T-helper 17 cell (primary cell): ENCODE measurements at regions not wholly inside any gene's neighbourhood (a gene's known extent, or its start where the extent isn't known, plus 50 kb on each side); places are given as distances from the start of the nearest gene placed in this dataset.

ENCODE experiments used
- ATAC-seq: fragments of 150-1000 bp; cut with Tn5 transposase; 2 replicates; pipeline ENCODE4 v1.10.0; 2021; ENCODE audit warnings: mild to moderate bottlenecking, moderate library complexity
- DNase-seq, 3 donors: peaks; one replicate each; pipeline versions ENCODE4 v3.0.0 to v3.0.0-alpha.2; 2020 to 2021
- H3K9me3 ChIP-seq: one replicate; pipeline ENCODE4 v1.7.0; 2013; ENCODE audit warnings: low read length, mild to moderate bottlenecking; ENCODE audit not compliant: control insufficient read depth, poor library complexity, severe bottlenecking
- H3K27ac Mint-ChIP-seq: one replicate; pipeline ENCODE4 v1.8.0; 2022; ENCODE audit warnings: mild to moderate bottlenecking, moderate library complexity, mixed read lengths
- H3K27me3 Mint-ChIP-seq: one replicate; pipeline ENCODE4 v1.8.0; 2022; ENCODE audit warnings: mixed read lengths
- H3K36me3 Mint-ChIP-seq: one replicate; pipeline ENCODE4 v1.8.0; 2022; ENCODE audit warnings: low read depth, mixed read lengths
- H3K4me1 Mint-ChIP-seq: one replicate; pipeline ENCODE4 v1.8.0; 2022; ENCODE audit warnings: mild to moderate bottlenecking, mixed read lengths
- H3K4me3 Mint-ChIP-seq: one replicate; pipeline ENCODE4 v1.8.0; 2022; ENCODE audit warnings: mild to moderate bottlenecking, moderate library complexity, mixed read lengths

DNA sequence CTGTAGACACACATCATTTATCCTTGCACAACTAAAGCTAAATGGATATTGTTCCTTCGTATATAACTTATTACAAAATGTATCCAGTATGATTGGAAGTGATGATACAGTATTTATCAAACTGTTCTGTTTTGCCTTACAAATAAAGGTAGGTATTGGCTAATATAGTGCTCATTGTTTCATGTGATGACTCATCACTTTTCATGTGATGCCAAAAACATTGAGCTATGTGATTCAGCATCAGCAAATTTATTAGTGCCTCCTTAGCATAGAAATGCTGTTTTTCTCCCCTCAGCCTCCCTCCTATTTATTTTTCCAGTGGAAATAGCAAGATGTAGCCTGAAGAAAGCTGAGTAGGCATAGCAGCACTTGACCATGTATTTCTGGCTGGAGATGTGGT lies 228.6 kb upstream of the LYPLAL1 start:
- no peak for ATAC-seq
- DNase-seq = no peak
- no peaks in the 10 kb centered on the region for H3K9me3 ChIP-seq
- Mint-ChIP-seq H3K4me1 (no peaks in the 10 kb centered on the region), H3K4me3 (no peak overlapping the region), H3K27me3 (no peaks in the 10 kb centered on the region), H3K36me3 (no peaks in the 10 kb centered on the region), H3K27ac (no peak overlapping the region)

DNA sequence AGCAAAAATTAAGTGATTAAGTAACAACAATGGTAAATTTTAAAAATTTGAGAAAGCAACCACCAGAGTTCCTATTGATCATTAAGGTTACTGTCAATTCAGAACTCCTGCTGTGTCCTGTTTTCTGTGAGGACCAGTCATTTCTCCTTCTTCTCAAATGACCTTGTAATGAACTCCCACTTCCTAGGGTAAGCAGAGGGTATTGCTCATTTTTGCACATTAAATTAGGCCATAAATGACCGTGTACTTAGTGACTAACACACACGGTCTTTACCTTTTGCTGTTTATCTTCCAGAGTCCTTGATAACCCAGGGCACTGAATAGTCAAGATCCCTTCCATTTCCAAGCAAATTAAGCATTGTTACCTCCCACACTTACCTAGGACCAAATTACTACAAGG lies 227.5 kb upstream of the LYPLAL1 start:
- Mint-ChIP-seq H3K4me3 (no peak overlapping the region), H3K27me3 (no peaks in the 10 kb centered on the region), H3K4me1 (no peaks in the 10 kb centered on the region), H3K27ac (no peak overlapping the region), H3K36me3 (no peaks in the 10 kb centered on the region)
- no peaks in the 10 kb centered on the region for H3K9me3 ChIP-seq
- ATAC-seq (no peak), DNase-seq (no peak)

DNA sequence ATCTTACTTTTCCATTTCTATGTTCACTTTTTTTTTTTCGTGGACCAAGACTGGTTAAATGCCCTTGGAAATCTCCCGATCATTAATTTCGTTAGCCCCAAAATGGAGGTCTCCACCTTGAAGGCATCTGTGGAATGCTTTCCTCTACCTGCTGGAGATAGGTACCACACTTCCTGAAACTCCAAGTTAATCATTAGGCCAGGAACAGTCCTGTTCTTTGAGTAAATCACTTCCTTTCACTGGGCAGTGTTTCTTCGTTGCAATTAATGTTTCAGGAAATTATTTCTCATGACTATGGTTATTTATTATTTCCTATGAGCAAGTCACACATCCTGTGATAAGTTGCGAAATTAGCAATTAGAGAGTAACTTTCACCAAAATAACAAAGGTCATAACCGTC lies 225.2 kb upstream of the LYPLAL1 start:
- no peak overlapping the region for H3K27ac Mint-ChIP-seq
- no peaks in the 10 kb centered on the region for H3K9me3 ChIP-seq
- no peak for ATAC-seq
- no peaks in the 10 kb centered on the region for H3K27me3 Mint-ChIP-seq
- no peaks in the 10 kb centered on the region for H3K4me1 Mint-ChIP-seq
- H3K4me3 Mint-ChIP-seq = no peak overlapping the region
- no peak for DNase-seq
- no peaks in the 10 kb centered on the region for H3K36me3 Mint-ChIP-seq

DNA sequence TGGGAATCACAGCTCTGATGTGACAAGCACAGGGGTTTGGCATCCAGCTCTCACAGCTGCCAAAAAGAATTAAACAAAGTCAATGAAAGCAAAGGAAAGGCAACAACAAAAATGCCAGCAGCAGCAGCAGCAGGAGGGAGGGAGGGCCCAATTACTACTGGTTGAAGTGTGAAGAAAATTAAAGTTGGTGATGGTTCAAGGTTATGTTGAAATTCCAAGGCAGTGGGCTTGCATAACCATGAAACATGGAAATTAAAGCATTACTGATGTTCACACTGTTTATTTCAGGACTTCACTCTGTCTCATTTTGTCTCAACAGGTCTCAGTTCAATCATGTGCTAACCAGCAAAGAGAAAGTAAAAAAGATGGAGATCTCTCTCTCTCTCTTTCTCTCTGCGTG lies 220.3 kb upstream of the LYPLAL1 start:
- DNase-seq (no peak), ATAC-seq (no peak)
- no peaks in the 10 kb centered on the region for H3K36me3 Mint-ChIP-seq
- H3K4me1 Mint-ChIP-seq = no peaks in the 10 kb centered on the region
- H3K27me3 Mint-ChIP-seq = no peaks in the 10 kb centered on the region
- no peak overlapping the region for H3K27ac Mint-ChIP-seq
- no peak overlapping the region for H3K4me3 Mint-ChIP-seq
- H3K9me3 ChIP-seq = no peaks in the 10 kb centered on the region

DNA sequence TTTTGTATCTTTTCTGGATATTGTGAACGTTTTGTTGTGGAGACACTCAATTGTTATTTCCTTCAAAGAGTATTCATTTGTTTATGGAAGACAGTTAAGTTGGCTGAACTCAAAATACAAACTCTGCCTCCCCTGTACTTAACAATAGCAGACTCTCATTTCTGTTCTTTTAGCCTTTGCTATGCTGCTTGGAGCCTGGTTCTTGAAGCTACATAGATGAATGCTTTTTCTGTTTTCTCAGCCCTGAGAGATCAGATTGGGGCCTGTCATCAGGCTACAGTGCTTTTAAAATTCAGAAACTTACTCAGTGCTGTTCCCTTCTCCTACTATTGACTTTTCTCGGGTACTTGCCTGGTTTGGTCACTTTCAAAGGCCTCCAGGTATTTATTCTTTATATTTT lies 215.7 kb upstream of the LYPLAL1 start:
- no peaks in the 10 kb centered on the region for H3K9me3 ChIP-seq
- DNase-seq = no peak
- no peak for ATAC-seq
- Mint-ChIP-seq H3K27ac (no peak overlapping the region), H3K4me3 (no peak overlapping the region), H3K4me1 (no peaks in the 10 kb centered on the region), H3K36me3 (no peaks in the 10 kb centered on the region), H3K27me3 (no peaks in the 10 kb centered on the region)

DNA sequence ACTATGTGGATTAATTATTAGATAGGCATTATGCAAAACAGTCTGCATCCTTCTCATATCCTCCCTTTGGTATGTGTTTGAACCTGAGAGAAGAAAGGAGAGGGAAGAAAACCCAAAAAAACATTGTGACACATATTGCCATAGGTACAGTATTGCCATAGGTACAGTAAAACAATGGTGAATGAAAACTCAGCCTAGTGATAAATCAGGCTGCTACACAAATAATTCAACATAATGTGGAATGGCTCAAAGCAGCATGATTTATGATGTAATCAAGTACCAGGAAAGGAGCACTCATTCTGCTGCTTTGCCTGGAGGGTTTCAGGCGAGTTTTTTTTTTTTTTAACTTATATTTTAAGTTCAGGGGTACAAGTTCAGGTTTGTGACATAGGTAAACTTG lies 213.9 kb upstream of the LYPLAL1 start:
- H3K36me3 Mint-ChIP-seq = no peaks in the 10 kb centered on the region
- no peaks in the 10 kb centered on the region for H3K9me3 ChIP-seq
- DNase-seq (no peak), ATAC-seq (no peak)
- H3K27ac Mint-ChIP-seq = no peak overlapping the region
- no peaks in the 10 kb centered on the region for H3K27me3 Mint-ChIP-seq
- no peak overlapping the region for H3K4me3 Mint-ChIP-seq
- no peaks in the 10 kb centered on the region for H3K4me1 Mint-ChIP-seq

DNA sequence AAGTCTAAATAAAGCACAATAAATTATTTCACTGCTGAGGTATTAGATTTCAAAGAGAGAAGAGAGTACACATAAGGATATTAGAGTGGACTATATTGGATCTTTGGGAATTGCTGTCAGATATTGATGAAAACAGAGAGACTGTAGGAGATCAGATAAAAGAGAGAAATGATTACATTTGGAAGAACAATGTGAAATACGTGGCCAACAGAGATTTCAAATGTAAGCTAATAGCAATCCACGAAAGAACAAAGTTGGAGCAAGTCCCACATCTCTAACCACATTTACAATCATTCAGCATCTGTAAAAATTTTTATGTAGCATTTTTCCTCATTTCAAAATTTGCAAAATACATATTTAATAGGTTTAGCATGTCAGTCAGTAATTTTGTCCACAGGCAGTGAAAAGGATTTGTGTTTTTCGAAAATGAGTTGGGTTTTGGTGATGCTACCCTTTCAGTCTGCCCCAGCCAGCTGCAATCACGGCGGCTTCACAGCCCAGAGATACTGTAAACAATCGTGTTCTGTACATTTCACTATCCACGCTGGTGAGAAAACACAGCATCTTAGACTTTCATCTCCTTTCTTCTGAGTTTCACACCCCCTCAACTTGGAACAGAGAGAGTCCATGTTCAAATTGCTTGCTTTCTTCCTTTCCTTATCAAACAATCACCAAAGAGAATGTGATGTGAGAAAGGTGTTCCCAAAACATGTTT lies 209.1 kb upstream of the LYPLAL1 start:
- DNase-seq = no peak
- Mint-ChIP-seq H3K27ac (no peak overlapping the region), H3K4me1 (no peaks in the 10 kb centered on the region), H3K27me3 (no peaks in the 10 kb centered on the region), H3K36me3 (no peaks in the 10 kb centered on the region), H3K4me3 (no peak overlapping the region)
- no peak for ATAC-seq
- H3K9me3 ChIP-seq = no peaks in the 10 kb centered on the region

DNA sequence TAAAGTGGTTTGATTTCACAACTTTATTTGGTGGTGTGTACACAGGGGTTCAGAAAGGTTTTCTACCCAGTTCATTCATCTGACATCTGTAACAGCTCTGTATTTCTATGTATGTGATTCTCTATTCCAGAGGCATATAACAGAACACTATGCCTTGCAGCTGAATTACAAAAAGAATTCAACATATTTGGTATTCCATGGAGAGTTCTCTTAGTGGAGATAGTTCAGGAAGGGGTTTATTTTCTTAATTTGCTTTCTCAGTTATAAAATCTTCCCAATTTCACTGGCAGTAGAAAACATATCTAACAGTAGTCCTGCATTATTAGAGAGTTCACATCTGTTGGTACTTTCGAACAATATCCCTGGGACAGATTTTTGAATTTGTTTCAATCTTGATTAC lies 207.9 kb upstream of the LYPLAL1 start:
- ATAC-seq = no peak
- no peaks in the 10 kb centered on the region for H3K4me1 Mint-ChIP-seq

DNA sequence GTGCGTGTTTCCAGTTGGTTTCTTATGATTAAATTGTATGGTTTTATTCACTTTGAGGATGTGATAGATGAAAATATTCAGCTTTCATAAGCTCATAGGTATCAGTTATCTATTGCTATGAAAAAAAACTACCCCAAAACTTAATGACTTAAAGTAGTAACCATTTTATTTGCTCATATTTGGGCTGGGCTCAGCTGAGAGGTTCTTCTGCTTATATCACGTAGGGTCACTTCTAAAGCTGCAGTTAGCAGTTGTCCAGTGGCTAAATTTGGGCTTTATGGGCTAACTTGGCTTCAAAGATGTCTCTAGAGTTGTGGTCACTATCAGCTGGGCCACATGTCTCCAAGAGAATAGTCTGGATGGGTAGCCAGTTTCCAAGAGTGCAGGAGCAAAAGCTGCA lies 206.4 kb upstream of the LYPLAL1 start:
- H3K27ac Mint-ChIP-seq = no peak overlapping the region
- ATAC-seq (no peak), DNase-seq (no peak)
- H3K36me3 Mint-ChIP-seq = no peaks in the 10 kb centered on the region
- no peak overlapping the region for H3K4me3 Mint-ChIP-seq
- H3K27me3 Mint-ChIP-seq = no peaks in the 10 kb centered on the region
- H3K4me1 Mint-ChIP-seq = no peaks in the 10 kb centered on the region
- H3K9me3 ChIP-seq = no peaks in the 10 kb centered on the region

More for the DNA sequence above, 207.9 kb upstream of the LYPLAL1 start:
- DNase-seq = no peak
- no peak overlapping the region for H3K27ac Mint-ChIP-seq
- H3K36me3 Mint-ChIP-seq = no peaks in the 10 kb centered on the region
- H3K27me3 Mint-ChIP-seq = no peaks in the 10 kb centered on the region
- H3K4me3 Mint-ChIP-seq = no peak overlapping the region
- H3K9me3 ChIP-seq = no peaks in the 10 kb centered on the region

DNA sequence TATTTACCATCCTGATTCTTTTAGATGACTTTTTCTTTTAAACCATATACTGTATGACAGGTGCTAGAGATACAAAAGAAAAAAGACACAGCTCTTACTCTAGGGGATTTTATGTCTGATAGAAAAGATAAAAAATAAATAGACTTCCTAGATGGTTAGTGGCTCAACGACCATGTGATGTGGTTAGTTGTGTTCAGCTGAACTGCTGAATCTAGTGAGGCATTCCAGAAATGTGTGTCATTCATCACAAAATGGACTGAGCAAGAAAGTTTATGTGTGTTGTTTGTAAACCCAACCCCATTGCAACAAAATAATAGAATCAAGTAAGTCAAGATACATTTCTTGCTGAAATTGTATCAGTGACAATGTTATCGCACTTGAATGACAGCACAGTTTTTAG lies 205.8 kb upstream of the LYPLAL1 start:
- DNase-seq = no peak
- Mint-ChIP-seq H3K4me1 (no peaks in the 10 kb centered on the region), H3K27me3 (no peaks in the 10 kb centered on the region), H3K36me3 (no peaks in the 10 kb centered on the region), H3K4me3 (no peak overlapping the region), H3K27ac (no peak overlapping the region)
- H3K9me3 ChIP-seq = no peaks in the 10 kb centered on the region
- ATAC-seq = no peak

DNA sequence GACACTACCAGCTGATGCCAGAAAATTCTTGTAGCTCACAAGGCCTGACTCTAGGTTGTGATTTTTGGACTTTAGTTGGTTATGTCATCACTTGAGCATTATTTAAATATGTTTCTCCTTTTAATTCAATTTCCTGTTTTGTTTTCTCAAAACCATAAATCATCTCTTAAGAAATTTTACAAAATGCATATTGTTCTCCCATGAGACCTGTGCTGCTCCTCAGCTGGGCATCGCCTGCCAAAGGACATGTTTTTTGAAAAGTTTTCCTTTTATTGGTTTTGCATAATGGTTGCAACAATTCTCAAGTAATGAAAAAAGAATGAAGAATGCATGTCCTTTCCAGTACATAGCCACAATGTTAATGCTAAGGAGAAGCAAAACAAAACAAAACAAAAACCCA lies 204.7 kb upstream of the LYPLAL1 start:
- H3K27me3 Mint-ChIP-seq = no peaks in the 10 kb centered on the region
- DNase-seq (no peak), ATAC-seq (no peak)
- H3K36me3 Mint-ChIP-seq = no peaks in the 10 kb centered on the region
- H3K4me1 Mint-ChIP-seq = no peaks in the 10 kb centered on the region
- no peak overlapping the region for H3K4me3 Mint-ChIP-seq
- H3K9me3 ChIP-seq = no peaks in the 10 kb centered on the region
- no peak overlapping the region for H3K27ac Mint-ChIP-seq

DNA sequence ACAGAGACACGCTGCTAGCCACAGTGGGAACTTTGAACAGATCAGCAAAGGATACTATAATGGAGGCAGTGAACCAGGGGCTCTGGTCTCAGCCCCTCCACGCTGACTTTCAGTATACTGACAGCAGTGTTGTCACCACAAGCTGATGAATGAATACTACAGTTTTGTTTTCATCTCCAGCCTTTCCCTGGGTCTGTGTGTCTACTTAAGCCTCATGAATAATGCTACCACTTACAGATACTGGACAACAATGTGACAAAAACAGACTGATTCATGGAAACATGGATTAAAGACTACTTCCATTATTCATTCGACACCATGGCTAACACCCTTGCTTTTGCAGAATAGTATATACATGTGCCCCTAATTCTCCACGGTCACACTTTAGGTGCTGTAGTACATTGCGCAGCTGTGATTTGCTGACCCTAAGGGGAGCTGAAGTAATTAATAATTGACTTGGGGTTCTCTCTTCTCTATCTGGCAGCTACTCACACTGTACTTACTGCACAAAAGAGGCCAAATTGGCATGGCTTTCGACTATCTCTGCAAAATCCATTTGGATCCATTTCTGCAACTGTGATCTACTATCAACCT lies 203.2 kb upstream of the LYPLAL1 start:
- no peak for DNase-seq
- H3K27me3 Mint-ChIP-seq = no peaks in the 10 kb centered on the region
- H3K4me3 Mint-ChIP-seq = no peak overlapping the region
- H3K27ac Mint-ChIP-seq = no peak overlapping the region
- no peaks in the 10 kb centered on the region for H3K9me3 ChIP-seq
- no peaks in the 10 kb centered on the region for H3K36me3 Mint-ChIP-seq
- no peaks in the 10 kb centered on the region for H3K4me1 Mint-ChIP-seq
- no peak for ATAC-seq

DNA sequence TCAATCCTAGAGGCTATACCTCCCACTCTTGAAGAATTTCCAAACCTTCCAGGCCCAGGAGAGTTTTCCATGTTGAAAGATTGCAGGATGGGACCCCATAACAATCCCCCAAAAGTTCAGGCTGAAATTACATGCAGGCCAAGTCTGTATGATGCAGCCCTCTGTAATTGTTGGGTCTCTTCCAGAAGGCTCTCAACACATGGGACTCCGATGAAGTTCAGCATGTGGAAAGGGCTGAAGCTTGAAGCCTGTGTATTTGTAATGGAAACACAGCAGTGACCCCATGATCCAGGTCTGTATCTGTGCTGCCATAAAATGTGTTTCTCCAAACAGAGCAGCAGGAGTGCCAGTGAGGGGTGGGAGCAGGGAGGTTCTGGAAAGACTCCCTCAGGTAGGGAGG lies 202.5 kb upstream of the LYPLAL1 start:
- no peak overlapping the region for H3K27ac Mint-ChIP-seq
- no peak overlapping the region for H3K4me3 Mint-ChIP-seq
- DNase-seq (no peak), ATAC-seq (no peak)
- H3K9me3 ChIP-seq = no peaks in the 10 kb centered on the region
- H3K36me3 Mint-ChIP-seq = no peaks in the 10 kb centered on the region
- H3K4me1 Mint-ChIP-seq = no peaks in the 10 kb centered on the region
- no peaks in the 10 kb centered on the region for H3K27me3 Mint-ChIP-seq

DNA sequence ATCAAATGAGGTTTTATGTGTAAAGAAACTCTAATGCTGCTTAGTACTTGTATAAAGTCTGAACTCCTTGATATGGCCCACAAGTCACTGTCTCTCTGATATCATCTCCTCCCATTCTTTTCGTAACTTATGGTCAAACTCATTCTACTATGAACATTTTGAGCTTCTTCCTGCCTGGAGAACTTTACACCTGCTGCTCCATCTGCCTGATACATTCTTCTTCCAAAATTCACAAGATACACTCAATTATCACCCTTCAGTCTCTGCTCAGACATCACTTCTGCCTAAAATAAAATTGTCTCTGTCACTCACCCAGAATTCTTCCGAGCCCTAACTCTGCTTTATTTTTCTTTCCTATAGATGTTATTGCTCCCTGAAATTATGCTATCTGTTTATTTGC lies 192.8 kb upstream of the LYPLAL1 start:
- Mint-ChIP-seq H3K36me3 (no peaks in the 10 kb centered on the region), H3K4me1 (no peaks in the 10 kb centered on the region), H3K27me3 (no peaks in the 10 kb centered on the region), H3K27ac (no peak overlapping the region), H3K4me3 (no peak overlapping the region)
- DNase-seq = no peak
- no peak for ATAC-seq
- H3K9me3 ChIP-seq = no peaks in the 10 kb centered on the region
